Endothelial cell of umbilical vein (primary cell): ENCODE measurements at regions not wholly inside any gene's neighbourhood (a gene's known extent, or its start where the extent isn't known, plus 50 kb on each side); places are given as distances from the start of the nearest gene placed in this dataset.

Experiments
- BruUV-seq: library from RNA; stranded (reverse); fragments of 400-500 nt; replicated peaks from 2 replicates; lab custom pipeline; 2021; lab: Mats Ljungman, UMichigan
- CTCF ChIA-PET: fragments of 300-600, 350-600 bp; sonication (Branson Sonifier 250); formaldehyde crosslinking; loops from one replicate; lab custom pipeline; 2021; ENCODE audit warnings: antibody characterized with exemption, inconsistent platforms; lab: Charles Lee
- POLR2A ChIA-PET: fragments of 300-600, 350-600 bp; sonication (Branson Sonifier 250); formaldehyde crosslinking; loops from one replicate; lab custom pipeline; 2021; ENCODE audit warnings: antibody characterized with exemption, inconsistent platforms; lab: Charles Lee
- DNase-seq: peaks from one replicate; pipeline ENCODE4 v3.0.0-alpha.2; 2011; ENCODE audit warnings: low read depth, low spot score
- FAIRE-seq: peaks from 2 replicates; lab custom pipeline; 2011; peaks lifted over from hg19 to GRCh38; lab: Jason Lieb, UNC
- H2AFZ ChIP-seq: 2 replicates; pipeline ENCODE4 v1.6.0; 2012; ENCODE audit warnings: low read depth, low read length, control low read depth, inconsistent platforms
- H3K27ac ChIP-seq: 2 replicates; pipeline ENCODE4 v1.5.1; 2011; ENCODE audit warnings: low read depth, mild to moderate bottlenecking, control low read depth, low read length, moderate library complexity; ENCODE audit not compliant: insufficient read depth
- H3K27me3 ChIP-seq, 2 experiments: 2 replicates each; pipeline versions ENCODE4 v1.6.0 to v1.6.1; 2011; ENCODE audit warnings: low read length in 2 of 2, mixed read lengths in 1 of 2; ENCODE audit not compliant: control insufficient read depth in 2 of 2, insufficient read depth in 2 of 2
- H3K36me3 ChIP-seq, 2 experiments: 2 replicates in 1 of 2; 3 replicates in 1 of 2; pipeline ENCODE4 v1.5.1; 2011; ENCODE audit warnings: low read length in 2 of 2, mild to moderate bottlenecking in 1 of 2, moderate library complexity in 1 of 2; ENCODE audit not compliant: control insufficient read depth in 2 of 2, insufficient read depth in 2 of 2; ENCODE audit errors: extremely low read depth in 1 of 2
- H3K4me1 ChIP-seq: 3 replicates; pipeline ENCODE4 v1.5.1; 2011; ENCODE audit warnings: mild to moderate bottlenecking, low read length; ENCODE audit not compliant: control insufficient read depth, insufficient read depth; ENCODE audit errors: extremely low read depth
- H3K4me2 ChIP-seq: 2 replicates; pipeline ENCODE4 v1.6.1; 2011; ENCODE audit warnings: low read length, control low read depth, mixed read lengths; ENCODE audit not compliant: insufficient read depth
- H3K4me3 ChIP-seq, 3 experiments: fragments of 200-600 bp in 1 of 3; sonication (generic), shearing (Covaris generic) in 1 of 3; replicated peaks in 1 of 3; 2 replicates each; pipeline ENCODE4 v1.5.1; 2011 to 2016; ENCODE audit warnings: control low read depth in 3 of 3, low read length in 3 of 3, mild to moderate bottlenecking in 2 of 3, inconsistent platforms in 1 of 3, low read depth in 1 of 3, moderate library complexity in 1 of 3; ENCODE audit not compliant: insufficient read depth in 1 of 3
- H3K79me2 ChIP-seq: 2 replicates; pipeline ENCODE4 v1.6.0; 2012; ENCODE audit warnings: low read length, inconsistent platforms; ENCODE audit not compliant: control insufficient read depth, insufficient read depth
- H3K9ac ChIP-seq: replicated peaks from 2 replicates; pipeline ENCODE3; 2011; ENCODE audit warnings: low read length, control low read depth; ENCODE audit not compliant: insufficient read depth; ENCODE audit errors: extremely low read depth
- H3K9me1 ChIP-seq: replicated peaks from 3 replicates; pipeline ENCODE4 v1.6.0; 2011; ENCODE audit warnings: mild to moderate bottlenecking, low read length; ENCODE audit not compliant: control insufficient read depth, insufficient read depth; ENCODE audit errors: extremely low read depth
- H3K9me3 ChIP-seq: replicated peaks from 2 replicates; pipeline ENCODE4 v1.5.1; 2012; ENCODE audit warnings: low read length, inconsistent platforms; ENCODE audit not compliant: control insufficient read depth, insufficient read depth
- H4K20me1 ChIP-seq: replicated peaks from 2 replicates; pipeline ENCODE3; 2011; ENCODE audit warnings: mild to moderate bottlenecking, low read length; ENCODE audit not compliant: control insufficient read depth, insufficient read depth; ENCODE audit errors: extremely low read depth
- EZH2 ChIP-seq: IDR thresholded peaks from 2 replicates; pipeline ENCODE4 v1.6.1; 2012; ENCODE audit warnings: borderline replicate concordance, low read depth, mild to moderate bottlenecking, moderate library complexity, low read length, inconsistent platforms; ENCODE audit not compliant: severe bottlenecking
- GATA2 ChIP-seq: IDR thresholded peaks from 2 replicates; pipeline ENCODE4 v1.7.0; 2011; ENCODE audit warnings: low read depth, mild to moderate bottlenecking, moderate library complexity, mixed read lengths, low read length; ENCODE audit not compliant: insufficient read length, insufficient read depth
- POLR2A ChIP-seq: IDR thresholded peaks from 2 replicates; pipeline ENCODE4 v1.6.1; 2012; ENCODE audit warnings: low read depth, mild to moderate bottlenecking, control low read depth, low read length
- dilution Hi-C: fragments of 300-500 bp; cut with MboI; formaldehyde crosslinking; loops from one replicate; pipeline ENCODE4 v1.15.0; 2019; ENCODE audit warnings: low sequenced_read_pairs; ENCODE audit not compliant: extremely low pct_ligation_motif_present
- intact Hi-C: fragments of 100-400 bp; cut with micrococcal nuclease; formaldehyde crosslinking; loops from one replicate; pipeline ENCODE4 v1.10.0; 2022
- TF ChIP-seq, protein P1 (sequence below): IDR thresholded peaks from 2 replicates; pipeline ENCODE4 v1.6.1; 2011; ENCODE audit not compliant: insufficient read depth, insufficient read length

GRCh38 chr13:40345654-40346372, 320.6 kb downstream of the FOXO1 start:
- Histone ChIP-seq H3K4me1 (peaks cover 14% of the 10 kb centered on the region), H3K27me3 (no peaks in the 10 kb centered on the region), H3K4me2 (no peak overlapping the region), H4K20me1 (no peaks in the 10 kb centered on the region), H3K9ac (peak overlapping the region; percentile 11), H2AFZ (peak overlapping the region; percentile 78), H3K9me3 (no peaks in the 10 kb centered on the region), H3K36me3 (no peaks in the 10 kb centered on the region), H3K27ac (no peak overlapping the region), H3K4me3 (no peak overlapping the region), H3K79me2 (no peaks in the 10 kb centered on the region), H3K9me1 (no peaks in the 10 kb centered on the region)
- no peak for TF ChIP-seq EZH2
- peak; percentile 54 for TF ChIP-seq GATA2
- TF ChIP-seq, protein P1, sequence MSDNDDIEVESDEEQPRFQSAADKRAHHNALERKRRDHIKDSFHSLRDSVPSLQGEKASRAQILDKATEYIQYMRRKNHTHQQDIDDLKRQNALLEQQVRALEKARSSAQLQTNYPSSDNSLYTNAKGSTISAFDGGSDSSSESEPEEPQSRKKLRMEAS: no peak
- DNase-seq (peak; percentile 78), FAIRE-seq (peak; percentile 97)
- intact Hi-C loops: no loop called here
- BruUV-seq: no TSS peak
- POLR2A ChIA-PET: interaction anchor here (0.7 kb wide), 1 partner anchor 63 kb away, joined by 3 read pairs; no protein-coding TSS in a partner anchor
- dilution Hi-C loops: no loop called here
- CTCF ChIA-PET: interaction anchor here (0.6 to 1.6 kb wide), 6 partner anchors 31 to 618 kb away, joined by 3 read pairs; no protein-coding TSS in a partner anchor

- ChIA-PET CTCF (interaction anchor here (1.2 to 1.6 kb wide), 3 partner anchors 30 to 152 kb away, joined by 3 read pairs; no protein-coding TSS in a partner anchor), POLR2A (interaction anchor here (0.7 kb wide), 1 partner anchor 62 kb away, joined by 3 read pairs; no protein-coding TSS in a partner anchor)
- FAIRE-seq (no peak), DNase-seq (peak; percentile 16)
- Histone ChIP-seq H3K4me2 (no peak overlapping the region), H2AFZ (peak overlapping the region; percentile 78), H3K9me1 (no peaks in the 10 kb centered on the region), H3K4me1 (peaks cover 14% of the 10 kb centered on the region), H3K9me3 (no peaks in the 10 kb centered on the region), H4K20me1 (no peaks in the 10 kb centered on the region), H3K9ac (no peak overlapping the region), H3K27me3 (no peaks in the 10 kb centered on the region), H3K4me3 (no peak overlapping the region), H3K36me3 (no peaks in the 10 kb centered on the region), H3K27ac (no peak overlapping the region), H3K79me2 (no peaks in the 10 kb centered on the region)
- TF ChIP-seq GATA2 (no peak), POLR2A (no peak)
- TF ChIP-seq, protein P1: no peak
- intact Hi-C loops (no loop called here), dilution Hi-C loops (no loop called here)
- BruUV-seq: no TSS peak
Measured at GRCh38 chr13:40346592-40346991, 319.8 kb downstream of the FOXO1 start.
